HG02852 (cell line): ENCODE measurements at regions not wholly inside any gene's neighbourhood (a gene's known extent, or its start where the extent isn't known, plus 50 kb on each side); places are given as distances from the start of the nearest gene placed in this dataset.
A peak's percentile ranks its signal among the peaks of the same experiment; 100 is the strongest.
"Not testable (repeated sequence)": the region's sequence is repeated elsewhere in the genome, so short reads cannot be mapped to it uniquely, and the experiment has no call there.

ENCODE experiments used
- ATAC-seq: cut with Tn5 transposase; IDR thresholded peaks from one replicate; pipeline ENCODE4 v1.9.1; 2021; ENCODE audit warnings: mild to moderate bottlenecking, moderate library complexity; ENCODE audit not compliant: unreplicated experiment

DNA sequence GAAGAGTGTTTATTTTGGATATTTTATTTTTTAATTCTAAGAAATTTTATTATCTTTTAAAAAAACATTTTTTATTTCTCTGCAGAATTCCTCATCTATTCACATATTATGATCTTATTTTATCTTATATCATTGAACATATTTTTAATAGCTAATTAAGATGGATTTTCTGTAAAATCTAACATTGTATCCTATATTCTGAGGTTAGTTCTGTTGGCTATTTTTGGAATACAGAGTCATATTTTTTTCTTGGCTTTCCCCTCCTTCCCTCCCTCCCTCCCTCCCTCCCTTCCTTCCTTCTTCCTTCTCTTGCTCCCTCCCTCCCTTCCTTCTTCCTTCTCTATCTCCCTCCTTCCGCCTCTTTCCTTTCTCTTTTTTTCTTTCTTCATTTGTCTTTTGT lies 2326.6 kb upstream of the RAG2 start:
- no peak for ATAC-seq

DNA sequence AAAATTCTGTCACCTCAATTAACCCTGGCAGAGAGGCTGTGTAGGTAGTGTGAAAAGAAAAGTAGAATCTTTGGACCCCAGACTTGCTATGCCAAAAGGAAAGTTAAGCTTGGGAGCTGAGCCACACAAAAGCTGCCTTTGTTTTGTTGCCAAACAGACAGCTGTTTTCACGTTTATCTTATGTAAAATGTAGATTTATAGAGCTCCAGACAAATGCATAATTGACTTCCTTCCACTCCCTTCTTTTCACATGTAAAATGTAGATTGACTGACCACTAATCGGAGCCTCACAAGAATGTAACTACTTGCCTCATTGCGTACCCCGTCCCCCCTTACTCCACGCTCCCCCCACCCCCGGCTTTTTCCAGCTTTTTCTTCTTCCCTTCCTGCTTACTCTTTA lies 2302.2 kb upstream of the RAG2 start:
- no peak for ATAC-seq

DNA sequence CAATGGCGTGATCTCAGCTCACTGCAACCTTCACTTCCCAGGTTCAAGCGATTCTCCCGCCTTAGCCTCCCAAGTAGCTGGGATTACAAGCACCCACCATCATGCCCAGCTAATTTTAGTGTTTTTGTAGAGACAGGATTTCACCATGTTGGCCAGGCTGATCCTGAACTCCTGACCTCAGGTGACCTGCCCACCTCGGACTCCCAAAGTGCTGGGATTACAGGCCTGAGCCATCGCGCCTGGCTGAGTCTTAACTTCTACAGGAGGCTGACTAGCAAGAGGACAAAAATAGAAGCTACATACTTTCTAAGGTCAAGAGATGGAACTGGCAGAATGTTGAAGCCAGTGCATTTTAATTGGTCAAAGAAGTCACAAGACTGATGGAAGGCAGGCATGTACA lies 2296.2 kb upstream of the RAG2 start:
- ATAC-seq: not testable (repeated sequence)

DNA sequence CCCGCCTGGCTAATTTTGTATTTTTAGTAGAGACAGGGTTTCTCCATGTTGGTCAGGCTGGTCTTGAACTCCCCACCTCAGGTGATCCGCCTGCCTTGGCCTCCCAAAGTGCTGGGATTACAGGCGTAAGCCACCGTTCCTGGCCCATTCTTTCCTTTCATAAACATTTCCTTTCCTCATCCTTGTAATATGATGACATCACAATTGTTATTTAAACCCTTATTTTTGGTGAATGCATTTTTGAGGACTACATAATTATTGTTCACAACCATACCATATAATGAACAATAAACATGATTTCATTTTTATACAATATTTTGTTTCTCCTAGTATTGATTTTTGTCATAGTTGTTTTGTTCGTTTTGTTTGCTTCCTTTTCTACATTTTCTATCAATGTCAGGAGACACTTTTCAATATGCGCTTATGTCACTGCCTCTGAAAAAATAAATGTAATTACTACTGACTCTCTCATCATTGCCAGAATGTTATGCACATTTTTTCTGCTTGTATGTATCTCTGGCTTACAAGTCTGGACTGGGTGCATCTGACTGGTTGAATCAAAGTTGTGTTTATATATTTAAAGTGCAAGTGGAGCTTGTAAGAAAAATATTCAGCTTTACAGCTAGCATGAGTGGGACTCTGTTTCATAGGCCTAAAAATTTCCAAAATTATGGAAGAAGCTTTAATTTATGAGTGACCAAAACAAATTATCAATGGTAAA lies 2286.3 kb upstream of the RAG2 start:
- no peak for ATAC-seq

DNA sequence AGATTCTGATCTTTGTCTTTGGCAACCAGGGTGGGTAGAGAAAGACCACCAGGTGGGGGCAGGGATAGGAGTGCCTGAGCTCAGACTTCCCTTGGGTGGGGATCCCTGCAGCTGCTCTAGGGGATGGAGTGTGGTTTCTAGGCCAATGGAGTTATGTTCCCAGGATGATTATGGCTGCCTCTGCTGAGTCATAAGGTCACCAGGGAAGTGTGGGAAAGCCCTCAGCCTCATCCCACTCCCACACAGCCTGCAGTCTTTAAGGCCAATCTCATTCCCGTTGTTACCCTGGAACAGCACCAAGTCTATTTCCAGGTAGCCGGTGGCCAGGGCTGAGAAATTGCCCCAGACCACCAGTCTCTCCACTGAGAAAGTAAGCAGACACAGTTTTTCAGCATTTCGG lies 2269.3 kb upstream of the RAG2 start:
- no peak for ATAC-seq

DNA sequence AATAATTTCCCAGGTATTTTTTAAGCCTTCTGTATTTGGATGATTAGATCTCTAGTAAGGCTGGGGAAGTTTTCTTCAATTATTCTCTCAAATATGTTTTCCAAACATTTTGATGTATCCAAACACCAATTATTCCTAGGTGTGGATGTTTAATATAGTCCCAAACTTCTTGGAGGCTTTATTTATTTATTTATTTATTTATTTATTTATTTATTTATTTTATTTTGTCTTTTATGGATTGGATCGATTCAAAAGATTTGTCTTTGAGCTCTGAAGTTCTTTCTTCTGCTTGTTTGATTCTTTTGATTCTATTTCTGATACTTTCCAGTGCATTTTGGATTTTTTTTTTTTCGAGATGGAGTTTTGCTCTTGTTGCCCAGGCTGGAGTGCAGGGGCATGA lies 2267.9 kb upstream of the RAG2 start:
- ATAC-seq: no peak

DNA sequence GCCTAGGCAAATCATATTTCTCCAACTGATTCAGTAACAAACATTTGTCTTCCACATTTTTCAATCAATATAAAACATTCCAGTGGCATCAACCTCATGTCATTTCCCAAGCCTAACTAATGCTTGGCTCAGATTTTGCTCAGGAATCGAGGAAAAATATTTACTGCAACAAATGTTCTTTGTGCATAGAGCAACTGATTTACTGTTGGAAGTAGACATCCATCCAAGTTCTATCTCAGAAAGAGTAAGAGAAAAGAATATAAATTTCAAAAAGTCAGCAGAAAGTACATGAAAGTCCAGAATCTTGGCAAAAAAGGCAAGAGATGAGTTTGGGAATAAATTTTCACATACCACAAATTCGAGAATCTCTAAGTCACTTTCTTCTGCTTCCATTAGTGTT lies 2245.0 kb upstream of the RAG2 start:
- no peak for ATAC-seq

DNA sequence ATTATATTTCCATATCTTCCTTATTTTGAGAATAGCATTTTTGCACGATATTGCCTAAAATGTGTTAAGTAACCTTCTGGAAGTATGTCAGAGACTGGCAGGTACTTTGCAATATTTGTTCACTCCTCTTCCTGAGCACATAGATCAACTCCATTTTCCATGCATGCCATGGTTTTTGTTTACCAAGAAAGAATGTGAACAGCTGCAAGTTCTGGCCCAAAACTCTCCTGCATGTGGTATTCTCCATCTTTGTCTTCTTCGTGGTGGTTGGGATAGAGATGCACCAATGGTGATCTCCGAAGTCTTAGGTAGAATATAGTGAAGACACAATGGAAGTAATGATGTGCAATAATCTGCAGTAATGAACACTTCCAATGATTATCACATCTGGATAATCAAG lies 2241.0 kb upstream of the RAG2 start:
- no peak for ATAC-seq

DNA sequence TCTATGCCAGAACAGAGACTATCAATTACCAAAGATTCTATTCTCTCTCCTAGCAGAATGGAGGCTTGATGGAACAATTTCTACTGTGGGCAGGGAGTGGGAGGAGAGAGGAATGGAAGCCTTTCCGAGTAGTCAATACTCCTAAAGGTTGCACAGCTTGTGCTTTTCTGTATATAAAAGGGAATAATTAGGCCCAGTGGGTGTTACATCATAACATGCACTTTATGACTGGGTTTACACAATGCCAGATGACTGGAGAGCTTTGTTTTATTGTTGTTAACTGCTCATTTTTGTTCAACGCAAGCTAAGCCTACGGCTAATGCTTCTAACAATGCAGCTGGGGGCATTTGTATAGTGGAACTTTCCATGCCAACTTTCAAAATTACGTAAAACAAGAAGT lies 2237.9 kb upstream of the RAG2 start:
- ATAC-seq: no peak

DNA sequence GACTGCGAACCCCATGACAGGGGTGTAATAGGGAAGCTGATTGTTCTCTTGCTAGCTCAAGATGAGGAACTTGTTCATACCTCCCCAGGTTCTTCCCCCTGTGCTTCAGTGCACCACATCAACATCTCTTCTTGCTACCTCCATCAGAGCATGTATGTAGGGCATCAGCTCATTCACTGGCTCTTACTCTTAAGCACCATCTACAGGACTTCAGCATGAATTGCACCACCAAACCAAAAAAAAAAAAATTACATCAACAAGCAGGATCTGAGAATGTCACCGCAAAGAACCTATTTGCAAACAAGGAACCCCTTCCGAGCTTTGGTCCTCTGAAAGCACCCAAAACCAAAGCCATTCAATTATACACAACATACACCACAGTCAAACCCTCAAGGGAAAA lies 2226.5 kb upstream of the RAG2 start:
- no peak for ATAC-seq

DNA sequence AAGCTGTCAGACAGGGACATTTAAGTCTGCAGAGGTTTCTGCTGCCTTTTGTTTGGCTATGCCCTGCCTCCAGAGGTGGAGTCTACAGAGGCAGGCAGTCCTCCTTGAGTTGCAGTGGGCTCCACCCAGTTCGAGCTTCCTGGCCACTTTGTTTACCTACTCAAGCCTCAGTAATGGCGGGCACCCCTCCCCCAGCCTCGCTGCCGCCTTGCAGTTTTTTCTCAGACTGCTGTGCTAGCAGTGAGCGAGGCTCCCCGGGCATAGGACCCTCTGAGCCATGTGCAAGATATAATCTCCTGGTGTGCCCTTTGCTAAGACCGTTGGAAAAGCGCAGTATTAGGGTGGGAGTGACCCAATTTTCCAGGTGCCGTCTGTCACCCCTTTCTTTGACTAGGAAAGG lies 2223.8 kb upstream of the RAG2 start:
- ATAC-seq: not testable (repeated sequence)

DNA sequence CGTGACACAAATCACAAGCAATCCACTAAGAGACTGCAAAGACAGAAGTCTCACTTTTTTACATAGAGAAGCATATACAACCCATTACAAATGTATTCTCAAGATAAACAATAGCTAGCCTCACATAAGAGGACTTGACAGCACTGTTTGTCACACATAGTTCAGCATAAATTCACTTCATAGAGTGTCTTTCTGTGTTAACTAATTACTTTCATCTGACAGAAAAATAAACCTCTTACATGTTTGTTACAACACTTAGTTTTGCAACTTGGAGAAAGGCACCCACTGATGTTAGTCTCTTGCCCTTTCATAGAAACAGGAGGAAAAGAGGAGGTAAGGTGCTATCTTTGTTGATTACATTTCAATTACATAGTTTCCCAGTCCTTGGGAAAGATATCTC lies 2221.9 kb upstream of the RAG2 start:
- ATAC-seq: no peak

DNA sequence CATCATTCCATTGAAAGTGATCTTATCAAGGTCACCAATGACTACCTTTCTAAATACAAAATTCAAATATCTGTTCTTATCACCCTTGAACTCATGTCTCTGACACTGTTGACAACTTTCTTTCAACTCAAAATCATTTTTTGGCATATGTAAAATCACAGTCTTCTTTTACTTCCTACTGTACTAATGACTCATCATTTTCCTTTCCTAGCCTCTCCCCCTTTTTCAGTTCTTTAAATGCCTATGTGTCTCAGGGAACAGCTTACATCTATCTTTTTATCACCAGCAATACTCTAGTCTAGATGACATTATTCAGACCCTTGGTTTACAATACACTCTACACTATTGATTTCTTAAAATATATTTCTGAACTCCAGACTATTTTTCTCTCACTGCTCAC lies 2220.7 kb upstream of the RAG2 start:
- ATAC-seq: no peak

DNA sequence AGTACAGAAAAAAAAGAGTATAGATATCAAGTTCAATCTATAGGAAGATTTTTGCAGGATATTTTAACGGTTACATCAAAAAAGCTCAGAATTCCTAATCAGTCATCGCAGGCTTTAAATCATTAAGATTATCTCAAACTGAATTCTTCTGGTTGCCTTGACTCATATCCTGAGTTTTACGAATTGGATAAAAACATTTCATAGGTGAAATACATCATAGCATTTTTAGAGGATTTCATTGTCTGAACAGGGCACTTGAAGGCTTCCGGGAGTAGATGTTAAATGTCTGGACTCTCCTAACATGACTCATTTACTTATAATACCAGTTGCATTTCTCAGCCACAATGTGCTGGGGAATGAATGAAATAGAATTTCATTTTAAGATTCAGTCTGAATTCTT lies 2216.6 kb upstream of the RAG2 start:
- no peak for ATAC-seq

DNA sequence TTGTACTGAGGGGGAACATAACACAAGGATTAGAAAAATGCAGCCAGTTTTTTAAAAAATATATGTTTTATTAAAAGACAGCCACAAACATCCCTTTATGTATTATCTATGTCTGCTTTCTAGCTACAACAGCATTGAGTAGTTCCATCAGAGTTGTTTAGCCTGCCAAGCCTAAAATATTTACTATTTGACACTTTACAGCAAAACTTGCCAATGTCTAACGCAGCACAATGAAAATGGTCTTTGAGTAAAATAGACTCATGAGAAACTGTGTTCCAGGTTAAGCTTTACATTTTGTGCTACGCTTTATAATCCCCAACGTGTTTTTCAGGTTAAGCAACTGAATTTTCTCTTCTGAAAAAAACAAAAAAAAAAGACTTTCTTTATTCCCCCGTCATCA lies 2211.5 kb upstream of the RAG2 start:
- no peak for ATAC-seq

DNA sequence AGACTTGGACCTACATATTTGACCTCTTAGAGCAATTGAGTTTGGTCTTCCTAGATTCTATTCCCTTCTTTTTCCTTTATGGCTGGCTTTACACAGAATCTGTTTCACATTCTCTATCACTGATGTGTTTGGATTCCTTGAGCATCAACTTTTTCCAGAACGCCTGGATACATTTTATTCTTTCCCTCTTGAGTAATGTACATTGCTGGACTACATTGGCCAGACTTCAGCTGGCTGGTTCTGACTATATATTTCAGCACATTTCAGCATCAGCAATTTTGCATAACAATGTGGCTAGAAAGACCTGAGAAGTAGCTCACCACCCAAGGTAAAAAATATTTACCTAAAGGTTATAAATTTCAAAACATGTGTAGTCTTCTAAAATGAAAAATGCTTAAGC lies 2198.2 kb upstream of the RAG2 start:
- ATAC-seq: no peak

DNA sequence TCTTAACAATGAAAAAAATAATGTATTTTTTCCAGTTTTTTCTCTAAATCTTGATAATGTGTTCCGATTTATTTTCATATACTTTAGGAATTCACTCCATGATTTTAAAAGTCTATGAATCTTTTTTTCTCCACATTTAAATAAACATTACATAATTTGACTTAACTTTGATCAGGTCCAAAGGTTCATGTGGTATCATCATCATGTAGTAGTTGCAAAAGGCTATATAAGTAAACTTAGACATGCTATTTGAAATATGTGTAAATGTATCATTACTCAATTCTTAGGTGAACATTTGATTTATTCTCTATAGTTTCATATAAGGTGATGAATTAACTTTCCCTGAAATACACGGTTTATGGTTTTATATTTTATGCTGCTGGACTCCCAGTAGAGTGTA lies 2197.0 kb upstream of the RAG2 start:
- no peak for ATAC-seq

DNA sequence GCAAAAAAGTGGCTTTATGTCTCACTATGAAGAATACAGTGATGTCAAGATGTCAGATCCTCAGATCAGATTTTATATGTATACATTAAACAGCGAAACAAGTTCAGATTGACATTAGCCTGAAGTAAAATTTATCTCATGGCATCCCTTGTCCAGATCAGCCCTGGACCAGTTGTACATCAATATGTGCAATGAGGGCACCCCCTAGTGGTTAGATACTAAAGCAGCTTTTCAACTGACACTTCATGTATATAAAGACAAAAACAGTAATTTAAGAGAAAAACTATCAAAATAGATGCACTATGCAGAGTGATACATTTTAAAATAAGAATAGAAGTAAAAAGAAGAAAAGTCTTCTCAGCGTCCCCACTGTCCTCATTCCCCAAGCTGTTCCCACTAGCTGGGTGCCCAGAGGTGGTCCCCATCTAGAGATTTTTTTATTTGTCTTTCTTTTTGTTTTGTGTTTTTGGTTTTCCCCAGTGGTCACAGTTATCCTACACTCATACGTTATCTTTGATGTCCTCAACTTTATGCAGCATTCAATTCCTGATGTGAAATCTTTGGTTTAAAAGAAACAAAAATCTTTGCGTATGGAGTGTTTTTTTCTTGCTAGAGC lies 2193.4 kb upstream of the RAG2 start:
- ATAC-seq: peak; percentile 86

DNA sequence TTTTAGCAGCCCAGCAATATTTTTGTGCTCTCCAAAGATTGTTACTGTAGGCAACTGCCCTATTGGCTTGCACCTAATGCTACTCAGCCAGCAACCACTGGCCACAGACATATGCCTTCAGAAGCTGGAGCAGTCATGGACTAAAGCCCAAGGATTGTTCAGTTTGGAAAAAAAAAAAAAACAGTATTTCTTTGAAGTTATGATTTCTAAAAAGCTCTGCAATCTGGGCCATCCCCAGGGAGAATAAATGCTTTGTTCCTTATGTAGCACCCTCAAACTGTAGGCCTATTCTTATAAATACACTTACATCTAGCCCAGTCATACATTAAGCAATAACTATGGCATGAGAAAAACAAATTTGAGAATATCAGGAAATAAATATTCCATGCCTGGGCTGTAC lies 2190.5 kb upstream of the RAG2 start:
- ATAC-seq: no peak

DNA sequence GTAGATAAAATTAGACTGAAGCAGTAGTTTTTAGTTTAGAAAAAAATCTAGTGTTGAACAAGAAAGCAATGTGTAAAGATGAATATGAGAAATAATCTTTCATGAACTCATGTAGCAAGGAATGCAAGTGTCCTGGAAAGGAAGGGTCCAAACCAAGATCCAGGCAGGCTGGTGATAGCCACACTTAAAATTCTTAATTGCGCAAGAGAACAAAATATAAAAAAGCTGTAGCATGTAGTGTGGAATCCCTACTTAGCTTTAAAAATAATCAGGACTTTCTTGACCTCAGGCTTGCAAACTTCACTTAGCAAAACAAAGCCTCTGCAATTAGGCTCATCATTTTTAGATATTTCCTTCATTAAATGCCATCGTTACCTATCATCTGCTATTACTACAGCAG lies 2186.1 kb upstream of the RAG2 start:
- ATAC-seq: no peak

DNA sequence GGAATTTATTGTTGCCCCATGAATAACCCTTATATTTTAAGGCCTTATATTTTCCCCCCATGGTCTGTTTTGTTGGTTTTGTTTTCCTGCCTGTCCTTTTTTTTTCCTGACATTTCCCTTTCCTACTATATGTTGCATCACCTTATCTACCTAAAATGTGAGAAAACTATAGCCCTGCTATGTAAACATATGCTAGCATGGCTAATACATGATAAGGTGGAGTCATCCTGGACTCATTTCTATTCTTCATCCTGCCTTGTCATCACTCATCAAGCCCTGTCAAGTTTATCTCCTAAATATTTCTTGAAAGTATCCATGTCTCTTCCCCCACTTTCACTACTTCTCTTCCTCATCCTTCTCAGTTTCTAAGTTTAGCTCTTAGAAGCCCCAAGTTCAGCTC lies 2168.8 kb upstream of the RAG2 start:
- ATAC-seq: no peak

DNA sequence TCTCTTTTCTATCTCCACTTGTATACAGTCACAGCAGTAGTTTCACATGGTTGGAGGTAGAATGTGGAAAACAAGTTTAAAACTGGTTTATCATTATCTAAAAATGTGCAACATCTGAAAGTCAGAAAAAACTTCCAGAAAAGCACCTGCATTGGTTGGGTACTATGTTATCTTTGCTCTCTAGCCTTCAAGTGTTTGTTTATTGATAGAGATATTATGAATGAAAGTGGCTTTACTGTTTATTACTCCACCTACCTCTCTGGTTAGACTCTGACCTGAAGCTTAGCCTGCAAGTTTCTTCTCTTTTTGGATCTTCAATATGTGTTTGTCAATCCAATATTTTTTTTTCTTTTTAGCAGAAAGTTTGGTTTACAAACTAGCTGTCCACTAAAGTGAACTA lies 2161.4 kb upstream of the RAG2 start:
- no peak for ATAC-seq

DNA sequence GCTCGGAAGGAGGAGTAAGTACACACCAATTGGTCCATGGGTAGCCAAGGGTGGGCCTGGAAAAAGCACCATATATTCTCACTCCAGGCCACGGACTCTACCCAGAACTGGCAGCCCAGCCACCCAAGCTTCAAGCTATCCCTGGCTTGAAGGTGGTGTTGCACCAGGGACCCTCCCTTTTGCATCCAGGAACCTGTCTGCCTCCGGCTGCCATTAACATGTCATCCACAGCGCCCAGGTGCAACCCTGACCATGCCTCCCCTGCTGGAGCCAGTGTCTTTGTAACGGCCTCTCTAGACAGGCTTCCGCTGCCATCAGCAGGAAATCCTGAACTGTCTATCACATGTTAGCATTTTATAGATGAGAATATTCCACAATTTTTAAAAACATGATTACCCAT lies 2158.5 kb upstream of the RAG2 start:
- ATAC-seq: no peak
